ENCODE measurements at regions not wholly inside any gene's neighbourhood (a gene's known extent, or its start where the extent isn't known, plus 50 kb on each side); places are given as distances from the start of the nearest gene placed in this dataset.

DNA sequence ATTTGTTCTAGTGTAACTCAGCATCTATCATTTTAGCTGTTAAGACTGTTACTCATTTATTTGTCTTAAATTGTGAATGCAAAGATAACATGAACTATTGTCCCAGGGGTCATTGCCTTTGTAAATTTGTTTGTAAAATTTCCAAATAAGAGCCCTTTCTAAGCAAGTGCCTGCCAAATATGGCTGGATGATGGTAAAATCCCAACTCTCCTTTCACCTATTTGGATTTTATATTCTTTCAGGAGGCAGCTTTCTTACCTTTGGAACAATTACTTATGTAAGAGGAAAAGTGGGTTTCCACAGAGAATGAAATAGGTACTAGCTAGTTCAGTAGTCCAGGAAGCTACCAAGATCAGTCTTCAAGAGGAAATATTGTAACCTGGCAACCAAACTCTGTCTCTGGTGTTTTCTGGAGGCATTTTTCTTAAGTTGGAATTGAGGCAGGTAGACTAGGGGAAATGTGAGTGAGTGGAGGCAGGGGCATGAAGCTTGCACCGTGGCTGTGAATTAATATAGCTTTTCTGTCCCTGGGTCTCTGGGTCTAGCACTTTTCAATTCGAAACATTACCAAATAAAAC is 88.5 kb upstream of the XIST start:
- TF ChIP-seq FOS (IDR thresholded peaks at IDR 0.05; ENCODE audit: low read depth, low read length) (no peak), CTCF (conservative IDR thresholded peaks at IDR 0.05; ENCODE audit: low read depth, low read length) (no peak), MAZ (IDR thresholded peaks at IDR 0.05; ENCODE audit: borderline replicate concordance, low read depth, low read length) (no peak), MAFK (IDR thresholded peaks at IDR 0.05; ENCODE audit: low read depth, low read length) (no peak), RCOR1 (IDR thresholded peaks at IDR 0.05; ENCODE audit: insufficient replicate concordance, low read length) (no peak), POLR2A (IDR thresholded peaks at IDR 0.05; ENCODE audit: low read depth, low read length) (no peak), CEBPB (IDR thresholded peaks at IDR 0.05; ENCODE audit: low read depth, low read length) (no peak), ELK1 (IDR thresholded peaks at IDR 0.05; ENCODE audit: borderline replicate concordance, low read depth, low read length) (no peak), RFX5 (IDR thresholded peaks at IDR 0.05; ENCODE audit: low read depth, low read length) (no peak)

Data from IMR-90 (cell line).